HG03378 (cell line): ENCODE measurements at regions not wholly inside any gene's neighbourhood (a gene's known extent, or its start where the extent isn't known, plus 50 kb on each side); places are given as distances from the start of the nearest gene placed in this dataset.
A peak's percentile ranks its signal among the peaks of the same experiment; 100 is the strongest.
"Not testable (repeated sequence)": the region's sequence is repeated elsewhere in the genome, so short reads cannot be mapped to it uniquely, and the experiment has no call there.

ENCODE experiments used
- ATAC-seq: cut with Tn5 transposase; IDR thresholded peaks from one replicate; pipeline ENCODE4 v1.9.1; 2021; ENCODE audit warnings: mild to moderate bottlenecking, moderate library complexity; ENCODE audit not compliant: unreplicated experiment

DNA sequence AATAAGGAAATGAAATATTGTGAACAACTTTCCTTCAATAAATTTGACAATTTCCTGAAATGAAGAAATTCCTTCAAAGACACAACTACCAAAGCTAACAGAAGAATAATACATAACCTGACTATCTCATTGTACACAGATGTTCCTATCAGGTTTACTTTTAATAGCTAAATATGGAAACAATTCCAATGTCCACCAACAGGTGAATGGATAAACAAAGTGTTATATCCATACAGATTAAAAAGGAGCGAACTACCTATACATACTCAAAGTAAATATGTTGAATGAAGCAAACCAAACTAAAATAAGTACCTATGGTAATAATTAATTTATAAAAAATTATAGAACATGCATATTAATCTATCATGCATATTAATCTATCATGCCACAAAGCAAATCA is 554.9 kb downstream of the PPP4R3C start:
- ATAC-seq, result no peak

DNA sequence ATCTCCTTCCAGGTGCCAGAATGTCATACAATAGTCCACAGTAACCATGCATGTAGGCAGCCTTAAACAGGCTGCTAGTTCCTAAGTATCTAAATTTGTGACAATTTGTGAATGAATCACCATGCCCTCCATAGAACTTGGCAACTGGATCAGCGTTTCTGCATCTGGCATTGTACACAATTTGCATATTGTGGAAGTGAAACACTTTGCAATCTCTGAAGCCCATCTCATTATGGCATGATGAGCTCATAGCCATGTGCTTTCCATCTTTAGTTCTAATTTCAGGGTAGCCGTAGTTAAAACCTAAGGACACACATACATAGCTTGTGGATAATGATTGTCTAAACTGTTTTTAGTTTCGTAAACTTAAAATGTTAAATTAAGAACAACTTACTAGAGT is 573.6 kb downstream of the PPP4R3C start:
- ATAC-seq, result no peak

DNA sequence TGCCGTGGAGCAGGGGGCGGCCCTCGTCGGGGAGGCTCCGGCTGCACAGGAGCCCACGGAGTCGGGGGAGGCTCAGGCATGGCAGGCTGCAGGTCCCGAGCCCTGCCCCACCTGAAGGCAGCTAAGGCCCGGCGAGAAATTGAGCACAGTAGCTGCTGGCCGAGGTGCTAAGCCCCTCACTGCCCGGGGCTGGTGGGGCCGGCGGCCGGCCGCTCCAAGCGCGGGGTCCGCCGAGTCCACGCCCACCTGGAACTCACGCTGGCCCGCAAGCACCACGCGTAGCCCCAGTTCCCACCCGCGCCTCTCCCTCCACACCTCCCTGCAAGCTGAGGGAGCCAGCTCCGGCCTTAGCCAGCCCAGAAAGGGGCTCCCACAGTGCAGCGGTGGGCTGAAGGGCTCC is 589.4 kb downstream of the PPP4R3C start:
- ATAC-seq, result no peak

DNA sequence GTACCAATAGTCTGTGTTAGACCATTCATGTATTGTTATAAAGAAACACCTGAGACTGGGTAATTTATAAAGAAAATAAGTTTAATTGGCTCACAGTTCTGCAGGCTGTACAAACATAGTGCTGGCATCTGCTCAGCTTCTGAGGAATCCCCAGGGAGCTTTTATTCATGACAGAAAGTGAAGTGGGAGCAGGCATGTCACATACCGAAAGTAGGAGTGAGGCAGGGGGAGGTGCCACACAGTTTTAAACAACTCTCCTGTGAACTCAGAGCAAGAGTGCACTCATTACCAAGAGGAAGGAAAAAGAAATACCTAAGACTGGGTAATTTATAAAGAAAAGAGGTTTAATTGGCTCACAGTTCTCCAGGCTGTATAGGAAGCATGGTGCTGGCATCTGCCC is 591.2 kb downstream of the PPP4R3C start:
- no peak for ATAC-seq

DNA sequence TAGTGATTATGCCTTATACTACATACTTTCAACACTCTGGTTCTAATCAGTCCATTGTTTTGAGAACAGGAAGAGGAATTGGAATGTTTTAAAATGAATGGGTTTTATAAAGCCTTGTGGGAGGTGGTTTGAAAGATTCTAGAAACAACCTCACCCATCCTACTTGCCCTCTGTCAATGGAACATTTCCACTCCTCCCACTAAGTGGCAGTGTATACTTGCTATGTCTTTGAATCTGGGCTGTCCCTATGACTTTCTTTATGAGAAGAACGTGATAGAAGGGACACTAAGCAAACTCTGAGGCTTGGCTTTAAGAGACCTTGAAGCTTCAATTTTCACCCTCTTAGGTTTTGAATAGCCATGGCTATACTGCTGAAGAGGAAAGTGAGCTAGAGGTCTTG is 611.2 kb downstream of the PPP4R3C start:
- no peak for ATAC-seq

DNA sequence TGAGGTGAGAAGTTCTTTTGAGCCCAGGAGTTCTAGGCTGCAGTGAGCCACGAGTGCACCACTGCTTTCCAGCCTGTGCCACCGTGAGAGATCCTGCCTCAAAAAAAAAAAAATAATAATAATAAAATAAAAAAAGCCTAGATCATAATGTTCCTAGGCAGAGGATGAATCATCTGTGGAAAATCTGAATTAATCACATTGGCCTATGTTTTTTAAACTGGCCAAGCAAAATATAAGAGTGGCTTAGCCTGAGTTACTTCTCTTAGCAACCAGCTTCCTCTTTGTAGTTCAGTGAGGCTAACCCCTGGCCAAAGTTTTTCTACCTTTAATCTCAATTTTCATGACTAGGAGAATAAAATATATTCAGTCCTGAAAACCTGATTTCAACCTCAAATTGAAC is 614.6 kb downstream of the PPP4R3C start:
- no peak for ATAC-seq

DNA sequence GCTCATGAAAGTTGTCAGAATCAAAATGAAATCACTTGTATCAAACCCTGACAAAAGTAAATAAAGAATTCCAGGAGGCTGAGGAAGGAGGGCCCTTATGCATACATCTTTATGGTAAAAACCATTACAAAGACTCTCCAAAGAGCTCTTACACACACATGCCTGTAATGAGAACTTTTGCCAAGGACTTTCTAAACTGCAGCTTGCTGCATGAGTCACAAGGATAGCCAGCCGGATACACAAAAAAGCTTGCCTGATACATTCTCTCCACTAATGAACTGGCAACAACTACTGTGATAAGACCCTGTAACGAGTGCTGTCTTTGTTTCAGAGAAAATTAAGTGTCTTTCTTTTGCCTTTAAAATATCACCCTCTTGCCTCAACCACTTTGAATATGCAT is 618.1 kb downstream of the PPP4R3C start:
- ATAC-seq, result no peak

DNA sequence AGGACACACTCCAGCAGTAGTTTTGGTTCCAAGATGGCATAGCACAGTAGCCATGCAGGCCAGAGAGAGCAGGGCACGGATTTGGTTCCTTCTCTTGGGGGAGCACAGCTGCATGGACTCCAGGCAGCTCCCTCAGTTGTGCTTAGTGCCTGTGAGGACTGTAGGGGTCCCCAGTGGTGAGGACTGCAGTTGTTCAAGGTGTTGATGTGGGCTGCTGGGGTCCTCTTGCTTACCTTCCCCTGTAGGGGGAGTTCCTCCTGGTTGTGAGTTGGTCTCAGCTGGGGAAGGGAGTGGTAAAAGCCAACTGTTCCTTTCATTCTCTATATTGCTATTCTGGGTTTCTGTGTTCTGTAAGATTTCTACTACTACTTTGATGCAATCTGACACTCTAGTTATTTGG is 606.5 kb downstream of the MAGEB5 start:
- ATAC-seq, result no peak

DNA sequence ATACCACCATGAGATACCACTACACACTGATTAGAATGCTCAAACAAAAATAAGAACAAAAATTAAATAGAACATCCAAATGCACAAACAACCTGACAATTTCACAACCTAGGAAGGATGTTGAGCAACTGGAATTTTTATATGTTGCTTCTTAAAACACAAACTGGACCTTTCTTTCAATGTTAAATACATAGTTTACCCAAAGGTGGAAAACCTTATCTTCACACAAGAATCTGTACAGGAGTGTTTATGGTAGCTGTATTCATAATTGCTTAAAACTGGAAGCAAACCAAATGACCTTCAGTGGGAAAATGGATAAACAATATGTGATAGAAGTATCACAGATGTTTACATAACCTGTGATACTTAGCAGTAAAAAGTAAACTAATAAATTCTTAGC is 573.8 kb downstream of the MAGEB5 start:
- ATAC-seq, result no peak

DNA sequence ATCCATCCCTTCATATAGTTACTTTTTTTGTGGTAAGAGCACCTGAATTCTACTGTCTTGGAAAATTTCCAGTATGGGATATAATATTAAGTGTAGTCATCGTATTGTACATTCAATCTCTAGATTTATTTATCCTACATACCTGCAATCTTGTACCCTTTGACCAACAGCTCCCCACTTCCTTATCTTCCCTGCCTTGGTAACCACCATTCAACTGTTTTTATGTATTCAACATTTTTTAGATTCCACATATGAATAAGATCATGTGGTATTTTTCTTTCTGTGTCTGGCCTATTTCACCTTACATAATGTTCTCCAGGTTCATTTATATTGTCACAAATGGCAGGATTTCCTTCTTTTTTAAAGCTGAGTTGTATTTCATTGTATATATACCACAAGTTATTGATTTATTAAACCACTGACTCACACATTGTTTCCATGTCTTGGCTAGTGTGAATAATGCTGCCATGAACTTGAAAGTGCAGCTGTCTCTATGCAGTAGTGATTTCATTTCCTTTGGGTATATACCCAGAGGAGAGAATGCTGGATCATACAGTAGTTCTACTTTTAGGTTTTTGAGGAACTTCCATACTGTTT is 572.5 kb downstream of the MAGEB5 start:
- no peak for ATAC-seq

DNA sequence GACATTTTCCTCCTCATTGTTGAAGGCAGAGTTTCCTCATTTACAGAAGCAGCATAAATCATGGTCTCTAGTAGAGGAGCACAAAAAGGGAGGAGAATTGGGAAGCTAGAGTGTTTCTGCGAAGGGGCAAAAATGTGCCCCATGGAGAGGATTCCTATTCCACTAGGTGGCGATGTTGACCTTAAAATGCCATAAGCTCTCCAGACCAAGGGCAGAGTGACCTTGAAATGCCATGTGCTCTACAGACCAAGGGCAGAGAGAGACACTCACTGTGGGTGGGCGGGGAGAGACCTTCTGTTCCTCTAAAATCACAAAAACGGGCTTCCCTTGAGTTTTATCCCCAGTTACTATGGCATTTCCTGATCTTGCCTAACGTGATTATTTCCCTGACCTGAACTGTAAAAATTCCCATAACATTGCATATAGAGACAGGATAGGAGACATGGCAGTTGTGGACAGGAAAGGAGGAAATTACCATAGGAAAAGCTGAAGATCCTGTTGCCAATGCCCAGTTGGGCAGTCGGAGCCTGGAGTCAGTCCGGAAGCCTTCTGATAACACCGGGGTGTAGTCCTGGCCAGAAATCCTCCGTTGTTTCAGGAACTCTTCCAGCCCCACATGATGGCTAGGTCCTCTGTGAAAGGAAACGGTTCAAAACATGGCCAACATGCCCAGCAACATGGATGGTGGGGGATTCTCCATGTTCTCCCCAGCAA is 567.7 kb downstream of the MAGEB5 start:
- ATAC-seq, result peak; percentile 87

DNA sequence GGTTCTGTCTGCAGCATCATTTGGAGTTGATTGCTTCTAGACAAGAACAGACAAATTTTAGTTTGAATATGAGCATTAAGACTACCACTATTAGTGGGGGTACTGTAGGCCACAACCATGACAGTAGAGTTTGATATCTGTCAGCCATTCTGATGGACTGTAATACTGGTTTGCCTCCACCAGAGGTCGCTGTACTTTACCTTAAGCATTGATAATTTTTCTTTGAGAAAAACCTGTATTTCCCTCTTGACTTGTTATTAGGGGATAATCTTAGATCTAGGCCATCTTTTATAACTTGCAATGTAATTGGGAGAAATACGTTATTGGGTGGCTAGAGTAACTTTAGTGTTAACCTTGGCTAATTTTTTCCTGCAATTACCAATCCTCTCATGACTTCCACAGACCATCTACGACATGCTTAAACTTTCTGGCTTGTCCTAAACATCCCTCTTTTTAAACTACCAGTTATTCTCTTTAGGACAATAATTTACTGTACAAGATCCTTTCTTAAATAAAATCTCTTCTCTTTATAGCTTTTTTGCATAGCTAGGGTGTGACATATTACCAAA is 562.4 kb downstream of the MAGEB5 start:
- ATAC-seq, result no peak

DNA sequence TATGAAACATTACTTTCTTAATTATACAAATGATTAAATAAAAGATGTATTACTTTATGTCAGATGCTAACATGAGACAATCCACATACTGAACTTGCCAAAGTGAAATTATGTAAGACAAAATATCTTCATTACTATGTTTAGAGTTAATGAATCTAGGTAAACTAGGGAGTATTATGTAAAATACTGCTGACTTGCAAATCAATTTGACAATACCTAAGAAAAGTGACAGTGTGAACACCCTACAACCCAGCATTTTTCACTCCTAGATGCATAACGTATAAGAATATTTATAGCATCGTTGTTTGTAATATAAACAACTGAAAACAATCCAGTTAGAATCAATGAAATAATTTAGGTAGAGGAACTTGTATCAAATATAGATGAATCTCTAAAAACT is 546.3 kb downstream of the MAGEB5 start:
- no peak for ATAC-seq

DNA sequence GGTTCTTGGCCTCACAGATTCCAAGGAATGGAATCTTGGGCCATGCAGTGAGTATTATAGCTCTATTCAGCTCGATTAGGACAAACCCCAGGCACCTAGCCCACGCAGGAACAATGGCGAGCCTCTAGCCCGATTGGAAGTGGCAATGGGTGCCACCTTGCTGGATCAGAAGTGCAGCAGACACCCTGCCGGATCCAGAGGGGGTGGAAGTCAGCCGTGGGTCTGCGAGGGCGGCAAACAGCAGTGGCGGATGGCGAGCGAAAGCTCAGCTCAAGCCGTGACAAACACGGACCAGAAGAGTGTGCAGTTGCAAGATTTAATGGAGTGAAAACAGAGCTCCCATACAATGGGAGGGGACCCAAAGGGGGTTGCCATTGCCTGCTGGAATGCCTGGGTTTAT is 539.8 kb downstream of the MAGEB5 start:
- ATAC-seq, result not testable (repeated sequence)

DNA sequence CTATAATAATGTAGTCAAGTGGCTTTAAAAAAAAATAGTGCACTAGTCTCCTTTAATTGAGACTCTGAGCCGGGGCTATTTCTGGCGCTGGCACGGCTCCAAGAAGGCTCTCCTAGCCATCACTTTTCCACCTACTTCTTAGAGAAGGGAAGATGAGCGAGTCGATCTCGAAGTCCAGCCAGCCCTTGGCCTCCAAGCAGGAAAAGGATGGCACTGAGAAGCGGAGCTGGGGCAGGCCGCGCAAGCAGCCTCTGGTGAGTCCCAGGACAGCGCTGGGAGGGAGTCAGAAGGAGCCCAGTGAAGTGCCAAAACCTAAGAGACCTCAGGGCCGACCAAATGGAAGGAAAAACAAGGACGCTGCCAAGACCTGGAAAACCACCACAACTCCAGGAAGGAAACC is 531.9 kb downstream of the MAGEB5 start:
- ATAC-seq, result no peak

DNA sequence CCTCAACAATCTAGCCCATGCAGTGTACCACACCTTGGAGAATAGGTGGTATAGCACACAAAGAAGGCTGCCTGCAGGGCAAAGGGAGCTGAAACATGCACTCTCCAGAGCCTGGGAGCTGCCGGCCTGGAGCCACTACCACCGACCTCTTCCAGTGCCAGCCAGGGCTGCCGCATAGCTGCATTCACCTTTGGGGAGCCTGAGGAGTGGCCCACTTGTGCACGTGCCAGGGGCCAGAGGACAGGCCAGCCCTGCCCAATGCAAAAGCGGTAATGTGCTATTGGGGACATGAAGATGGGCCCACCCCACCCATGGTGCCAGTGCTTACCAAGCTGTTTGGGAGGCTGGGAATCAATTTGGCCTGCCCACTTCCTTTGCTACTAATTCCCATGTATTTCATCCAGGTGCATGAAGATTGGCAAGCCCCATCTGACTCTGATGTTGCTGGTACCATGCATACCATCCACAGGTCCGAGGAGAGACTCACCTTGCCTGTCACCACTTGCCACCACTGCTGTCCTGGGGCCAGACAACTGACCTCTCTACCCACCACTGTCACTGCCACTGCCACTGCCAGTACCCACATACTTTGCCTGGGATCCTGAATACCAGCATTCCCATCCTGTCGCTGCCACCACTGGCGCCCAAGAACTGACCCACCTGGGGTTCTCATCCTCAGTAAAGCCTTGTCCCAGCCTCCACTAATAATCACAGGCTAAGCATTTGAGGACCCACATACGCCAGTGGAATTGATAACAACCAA is 506.9 kb downstream of the MAGEB5 start:
- no peak for ATAC-seq

DNA sequence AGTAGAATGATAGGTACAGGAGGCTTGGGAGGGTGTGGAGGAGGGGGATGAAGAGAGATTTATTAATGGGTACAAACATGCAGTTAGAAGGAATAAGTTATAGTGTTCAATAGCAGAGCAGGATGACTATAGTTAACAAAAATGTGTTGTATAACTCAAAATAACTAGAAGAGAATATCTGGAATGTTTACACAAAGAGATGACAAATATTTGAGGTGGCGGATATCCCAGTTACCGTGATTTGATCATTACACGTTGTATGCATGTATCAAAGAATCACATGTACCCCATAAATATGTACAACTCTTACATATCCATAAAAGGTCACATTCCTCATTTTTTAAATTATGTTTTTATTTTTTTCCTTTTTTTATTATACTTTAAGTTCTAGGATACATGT is 456.6 kb downstream of the MAGEB5 start:
- no peak for ATAC-seq

DNA sequence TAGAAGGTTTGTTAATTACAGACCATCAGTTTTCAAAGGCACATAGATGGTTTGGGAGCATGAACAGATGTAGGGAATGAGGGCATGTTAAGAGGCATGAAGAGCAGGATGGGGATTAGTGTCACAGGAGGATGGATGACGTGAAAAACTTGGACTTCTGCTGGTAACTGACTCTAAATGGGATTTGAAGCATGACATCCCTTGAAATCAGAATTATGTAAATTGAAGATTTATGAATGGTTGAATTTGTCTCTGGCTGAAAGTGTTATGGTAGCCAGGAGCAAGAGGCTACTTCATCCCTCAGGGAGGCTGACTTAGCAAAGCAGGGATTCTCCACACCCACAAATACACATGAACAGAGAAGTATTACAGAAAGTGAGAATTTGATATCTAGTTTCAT is 454.6 kb downstream of the MAGEB5 start:
- no peak for ATAC-seq

DNA sequence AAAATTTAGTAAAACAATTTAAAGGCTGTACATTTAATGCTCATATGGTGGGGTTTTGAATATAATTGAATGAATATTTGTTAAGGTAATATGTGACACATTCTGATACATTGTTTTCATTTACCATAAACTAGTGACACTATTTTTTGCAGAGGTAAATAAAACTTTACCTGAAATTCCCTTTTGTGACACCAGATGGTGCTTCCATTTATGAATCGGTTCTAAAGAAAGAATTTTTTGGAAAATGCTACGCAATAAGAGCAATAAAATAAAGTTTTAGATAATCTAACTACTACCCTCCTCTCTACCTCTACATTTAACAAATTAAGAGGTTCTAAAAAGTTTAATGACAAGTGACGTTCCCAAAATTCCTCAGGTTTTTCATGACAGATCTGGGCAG is 448.9 kb downstream of the MAGEB5 start:
- ATAC-seq, result no peak

DNA sequence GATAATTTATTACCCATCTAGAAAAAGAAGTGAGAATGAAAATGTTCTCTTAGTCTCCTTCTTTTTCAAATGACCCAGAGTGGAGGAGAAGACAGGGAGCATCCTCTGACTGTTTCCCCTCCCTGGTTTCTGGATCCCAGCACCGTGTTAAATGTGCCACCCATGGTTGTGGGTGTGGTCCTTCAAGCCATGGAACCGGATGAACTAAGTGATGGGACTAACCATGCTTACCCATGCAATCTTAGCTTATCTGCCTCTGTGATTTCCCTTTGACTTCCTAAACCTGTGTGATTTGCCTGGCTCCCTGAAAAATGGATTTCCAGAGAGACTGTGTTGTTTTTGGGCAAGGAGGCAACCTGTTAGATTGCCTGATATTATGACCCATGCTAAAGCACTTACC is 437.1 kb downstream of the MAGEB5 start:
- ATAC-seq, result no peak

DNA sequence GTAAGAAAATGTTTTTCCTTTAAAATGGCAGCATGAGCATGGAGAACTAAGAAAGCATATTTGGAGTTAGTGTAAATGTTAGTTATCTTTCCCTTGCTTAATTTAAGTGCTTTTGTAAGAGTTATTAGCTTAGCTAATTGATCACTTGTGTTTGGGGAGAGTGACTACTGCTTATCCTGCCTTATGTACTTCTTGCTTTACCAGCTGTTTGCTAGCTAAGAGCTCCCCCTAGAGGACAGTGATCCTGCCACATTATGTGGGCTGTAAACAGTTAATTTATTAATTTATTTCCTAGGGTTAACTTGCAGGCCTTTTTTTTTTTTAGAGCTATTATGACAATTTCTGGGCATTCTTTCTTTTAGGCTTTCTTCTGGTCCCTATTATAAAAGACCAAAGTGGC is 435.8 kb downstream of the MAGEB5 start:
- no peak for ATAC-seq

DNA sequence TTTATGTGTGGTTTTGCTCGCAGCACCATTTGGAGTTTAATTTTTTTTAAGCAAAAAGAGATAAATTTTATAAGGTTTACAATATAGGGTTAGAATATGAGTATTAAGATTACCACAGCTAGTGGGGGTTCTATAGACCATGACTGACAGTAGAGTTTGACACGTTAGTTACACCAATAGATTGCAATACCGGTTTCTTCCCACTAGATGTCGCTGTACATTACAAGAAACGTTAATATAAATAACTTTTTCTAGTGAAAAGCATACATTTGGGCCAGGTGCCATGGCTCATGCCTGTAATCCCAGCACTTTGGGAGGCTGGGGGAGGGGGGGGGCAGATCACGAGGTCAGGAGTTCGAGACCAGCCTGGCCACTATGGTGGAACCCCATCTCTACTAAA is 433.6 kb downstream of the MAGEB5 start:
- peak; percentile 48 for ATAC-seq
